ENCODE measurements at regions not wholly inside any gene's neighbourhood (a gene's known extent, or its start where the extent isn't known, plus 50 kb on each side); places are given as distances from the start of the nearest gene placed in this dataset.
"Not testable (repeated sequence)": the region's sequence is repeated elsewhere in the genome, so short reads cannot be mapped to it uniquely, and the experiment has no call there.

- DNase-seq (ENCODE audit: low read depth), result no peak
Observed at GRCh38 chr9:93813221-93814076, 141.7 kb downstream of the BARX1 start.

- DNase-seq (ENCODE audit: low read depth), result no peak
Observed at GRCh38 chr9:93812410-93812668, 142.8 kb downstream of the BARX1 start.

GRCh38 chr9:93810028-93810971 lies 144.9 kb downstream of the BARX1 start:
- DNase-seq (ENCODE audit: low read depth), result no peak

- DNase-seq (ENCODE audit: low read depth), result no peak
Observed at GRCh38 chr9:93809204-93809940, 145.8 kb downstream of the BARX1 start.

DNA sequence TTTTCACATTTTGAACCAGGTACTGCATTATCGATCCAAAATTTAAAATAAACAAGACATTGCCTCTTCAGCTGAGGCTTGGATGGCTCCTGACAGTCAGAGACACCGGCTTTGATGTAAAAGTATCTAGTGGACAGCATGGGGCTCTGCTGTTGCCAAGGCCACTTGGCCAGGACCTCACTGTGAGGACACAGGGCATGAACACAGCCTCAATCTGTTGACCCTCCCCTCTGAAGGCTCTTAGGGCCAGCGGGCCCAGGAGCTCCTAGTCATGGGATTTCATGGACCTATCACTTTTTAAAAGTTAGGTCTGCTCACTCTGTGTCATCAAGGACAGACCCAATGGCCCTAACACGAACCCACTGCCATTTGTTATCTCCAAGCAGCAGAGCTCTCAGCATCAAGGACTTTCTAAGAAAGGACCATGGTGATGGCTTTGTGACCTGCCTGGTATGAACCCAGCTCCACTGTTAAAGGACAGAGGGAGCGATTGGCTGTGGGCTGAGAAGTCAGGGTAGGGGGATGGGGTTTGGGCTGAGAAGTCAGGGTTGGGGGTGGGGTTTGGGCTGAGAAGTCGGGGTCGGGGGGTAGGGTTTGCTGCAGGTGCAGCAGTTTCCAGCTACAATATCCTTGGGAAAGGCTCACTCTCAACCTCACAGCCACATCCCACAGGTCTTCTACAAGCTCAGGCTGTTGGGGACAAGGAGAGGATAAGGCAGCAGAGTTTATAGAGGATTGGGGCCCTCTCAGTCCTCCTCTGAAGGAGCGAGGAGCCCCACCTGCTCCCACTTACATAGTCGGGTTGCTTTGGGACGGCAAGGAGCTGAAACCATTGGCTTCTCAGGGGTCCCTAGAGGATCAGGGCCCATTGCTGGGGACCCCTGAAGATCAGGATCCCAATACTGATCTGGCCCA lies 146.8 kb downstream of the BARX1 start:
- DNase-seq (ENCODE audit: low read depth), result no peak

DNA sequence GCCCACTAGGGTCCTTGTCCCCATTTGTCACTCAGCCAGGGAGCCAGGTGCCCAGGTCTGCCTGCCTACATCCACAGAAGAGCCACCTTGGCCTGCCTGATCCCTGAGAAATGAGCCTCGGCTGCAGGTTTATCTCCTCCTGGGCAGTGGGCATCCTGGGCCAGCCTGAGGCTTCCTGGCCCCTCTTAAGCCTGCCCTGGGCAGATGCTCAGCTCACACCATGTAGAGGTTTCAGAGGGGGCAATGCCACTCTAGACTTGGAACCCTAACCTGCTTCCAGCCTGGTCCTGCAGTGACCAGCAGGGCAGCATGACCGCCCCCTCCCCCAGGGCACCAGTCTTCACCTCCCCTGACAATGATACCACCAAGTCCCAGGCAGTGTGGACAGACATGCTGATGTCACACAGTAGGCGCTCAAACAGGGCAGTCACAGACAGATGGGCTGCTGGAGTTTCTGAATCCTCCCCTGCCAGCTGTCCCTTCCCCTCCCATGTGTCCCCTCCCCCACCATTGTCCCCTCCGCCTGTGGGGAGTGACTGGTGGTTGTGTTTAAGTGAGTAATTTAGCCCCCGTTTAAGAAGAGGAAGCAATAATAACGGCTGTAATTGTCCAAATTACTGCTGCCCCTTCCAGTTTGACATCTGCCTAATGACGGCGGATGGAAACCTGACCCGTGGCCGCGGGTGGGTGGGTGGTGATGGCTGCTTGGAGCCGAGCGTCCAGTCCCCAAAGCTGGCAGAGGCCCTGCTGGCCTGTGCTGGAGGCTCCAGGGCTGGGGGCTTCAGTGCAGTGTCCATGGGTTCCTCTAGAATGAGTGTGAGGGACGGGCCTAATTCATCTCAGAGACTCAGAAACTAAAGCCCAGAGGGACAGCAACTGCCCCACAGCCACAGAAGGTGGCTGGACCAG lies 147.7 kb downstream of the BARX1 start:
- DNase-seq (ENCODE audit: low read depth), result no peak

- DNase-seq (ENCODE audit: low read depth), result no peak
Observed at GRCh38 chr9:93801581-93802284, 153.4 kb downstream of the BARX1 start.

DNA sequence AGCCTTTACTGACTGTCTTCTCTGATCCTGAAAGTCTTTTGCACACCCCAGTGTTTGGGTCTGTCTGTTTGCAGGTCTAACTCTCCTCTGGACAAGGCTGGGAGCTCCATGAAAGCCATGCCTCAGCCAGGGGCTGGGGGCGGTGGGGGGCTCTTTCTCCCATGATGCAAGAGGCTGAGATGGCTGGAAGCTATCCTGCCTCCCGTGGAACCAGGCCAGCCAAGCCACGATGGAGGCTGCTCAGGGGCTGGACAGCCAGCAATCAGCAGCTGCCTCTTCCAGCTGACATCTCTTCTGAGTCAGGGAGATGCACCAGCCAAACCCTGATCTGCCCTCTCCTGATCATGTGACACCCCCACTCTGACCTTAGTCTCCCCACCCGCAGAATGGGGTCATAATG lies 154.0 kb downstream of the BARX1 start:
- no peak for DNase-seq (ENCODE audit: low read depth)

- DNase-seq (ENCODE audit: low read depth), result no peak
Observed at GRCh38 chr9:93792358-93792757, 162.8 kb downstream of the BARX1 start.

DNA sequence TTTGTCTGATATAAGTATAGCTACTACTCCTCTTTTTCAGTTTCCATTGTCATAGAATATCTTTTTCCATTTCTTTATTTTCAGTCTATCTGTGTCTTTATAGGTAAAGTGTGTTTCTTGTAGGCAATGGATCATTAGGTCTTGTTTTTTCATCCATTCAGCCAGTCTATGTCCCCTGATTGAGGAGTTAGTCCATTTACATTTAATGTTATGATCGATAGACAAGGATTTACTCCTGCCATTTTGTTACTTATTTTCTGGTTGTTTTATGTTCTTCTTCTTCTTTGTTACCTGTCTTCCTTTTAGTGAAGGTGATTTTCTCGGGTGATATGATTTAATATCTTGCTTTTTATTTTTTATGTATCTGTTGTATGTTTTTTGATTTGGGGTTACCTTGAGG lies 169.0 kb downstream of the BARX1 start:
- DNase-seq (ENCODE audit: low read depth), result no peak

- no peak for DNase-seq (ENCODE audit: low read depth)
Observed at GRCh38 chr9:93776873-93777272, 178.3 kb downstream of the BARX1 start.

- DNase-seq (ENCODE audit: low read depth), result no peak
Observed at GRCh38 chr9:93776256-93776655, 178.9 kb downstream of the BARX1 start.

DNA sequence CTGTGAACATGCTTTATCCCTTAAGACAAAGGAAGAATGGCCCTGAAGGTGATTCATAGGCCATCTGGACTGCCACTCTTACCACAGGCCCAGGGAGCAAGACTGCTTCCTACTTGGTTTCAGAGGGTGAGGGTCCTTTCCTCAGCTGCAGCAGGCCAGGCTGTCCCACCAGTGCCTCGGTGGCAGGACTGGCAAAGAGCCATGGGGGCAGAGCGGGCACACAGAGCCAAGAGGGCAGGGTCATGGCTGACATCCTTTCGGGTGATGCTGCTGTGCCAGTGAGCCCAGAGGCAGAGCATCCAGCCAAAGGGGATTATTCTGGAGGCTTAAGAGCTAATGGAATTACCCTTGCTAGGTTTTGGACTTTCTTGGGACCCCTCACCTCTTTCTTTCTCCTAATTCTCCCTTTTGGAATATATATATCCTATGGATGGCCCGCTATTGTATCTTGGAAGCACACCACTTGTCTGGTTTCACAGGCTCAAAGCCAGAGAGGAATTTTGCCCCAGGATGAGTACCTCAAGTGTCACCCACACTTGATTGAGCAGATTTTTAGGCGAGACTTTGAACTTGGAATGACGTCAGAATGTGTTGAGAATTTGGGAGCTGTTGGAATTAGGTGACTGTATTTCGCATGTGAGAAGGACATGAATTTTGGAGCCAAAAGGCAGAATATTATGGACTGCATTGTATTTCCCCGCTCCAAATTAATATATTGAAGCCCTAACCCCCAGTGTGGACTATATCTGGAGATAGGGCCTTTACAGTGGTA lies 180.6 kb downstream of the BARX1 start:
- DNase-seq (ENCODE audit: low read depth), result no peak

GRCh38 chr9:93771276-93771675 lies 183.9 kb downstream of the BARX1 start:
- DNase-seq (ENCODE audit: low read depth), result no peak

GRCh38 chr9:93761822-93762221 lies 185.4 kb downstream of the PHF2 start:
- DNase-seq (ENCODE audit: low read depth), result no peak

DNA sequence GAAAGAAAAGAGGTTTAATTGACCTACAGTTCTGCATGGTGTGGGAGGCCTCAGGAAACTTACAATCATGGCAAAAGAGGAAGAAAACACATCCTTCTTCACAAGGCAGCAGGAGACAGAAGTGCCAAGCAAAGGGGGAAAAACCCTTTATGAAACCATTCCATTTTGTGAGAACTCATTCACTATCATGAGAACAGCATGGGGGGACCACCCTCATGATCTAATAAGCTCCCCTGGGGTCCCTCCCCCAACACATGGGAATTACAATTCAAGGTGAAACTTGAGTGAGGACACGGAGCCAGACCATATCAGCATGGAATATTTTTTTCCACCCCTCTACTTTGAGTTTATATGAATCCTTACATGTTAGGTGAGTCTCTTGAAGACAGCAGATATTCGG lies 173.7 kb downstream of the PHF2 start:
- no peak for DNase-seq (ENCODE audit: low read depth)

DNA sequence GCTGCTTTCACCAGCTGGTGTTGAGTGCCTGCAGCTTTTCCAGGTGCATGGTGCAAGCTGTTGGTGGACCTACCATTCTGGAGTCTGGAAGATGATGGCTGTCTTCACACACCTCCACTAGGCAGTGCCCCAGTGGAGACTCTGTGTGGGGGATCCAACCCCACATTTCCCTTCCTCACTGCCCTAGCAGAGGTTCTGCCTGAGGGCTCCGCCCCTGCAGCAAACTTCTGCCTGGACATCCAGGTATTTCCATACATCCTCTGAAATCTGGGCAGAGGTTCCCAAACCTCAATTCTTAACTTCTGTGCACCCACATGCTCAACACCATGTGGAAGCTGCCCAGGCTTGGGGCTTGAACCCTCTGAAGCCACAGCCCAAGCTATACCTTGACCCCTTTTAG lies 172.4 kb downstream of the PHF2 start:
- not testable (repeated sequence) for DNase-seq (ENCODE audit: low read depth)

DNA sequence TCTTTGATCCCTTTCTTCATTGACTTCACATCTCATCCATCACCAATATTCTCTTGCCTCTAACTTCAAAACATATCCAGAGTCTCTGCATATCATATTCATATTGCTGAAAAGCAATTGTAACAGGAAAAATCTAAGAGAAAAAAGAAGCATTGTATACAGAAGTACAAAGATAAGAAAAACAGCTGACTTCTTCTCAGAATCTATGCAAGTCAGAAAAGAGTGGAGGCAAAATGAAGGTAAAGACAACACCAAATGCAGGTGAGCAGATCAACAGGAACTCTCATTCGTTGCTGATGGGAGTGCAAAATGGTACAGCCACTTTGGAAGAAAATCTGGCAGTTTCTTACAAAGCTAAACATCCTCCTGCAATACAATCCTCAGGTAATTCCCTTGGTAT lies 155.6 kb downstream of the PHF2 start:
- no peak for DNase-seq (ENCODE audit: low read depth)

DNA sequence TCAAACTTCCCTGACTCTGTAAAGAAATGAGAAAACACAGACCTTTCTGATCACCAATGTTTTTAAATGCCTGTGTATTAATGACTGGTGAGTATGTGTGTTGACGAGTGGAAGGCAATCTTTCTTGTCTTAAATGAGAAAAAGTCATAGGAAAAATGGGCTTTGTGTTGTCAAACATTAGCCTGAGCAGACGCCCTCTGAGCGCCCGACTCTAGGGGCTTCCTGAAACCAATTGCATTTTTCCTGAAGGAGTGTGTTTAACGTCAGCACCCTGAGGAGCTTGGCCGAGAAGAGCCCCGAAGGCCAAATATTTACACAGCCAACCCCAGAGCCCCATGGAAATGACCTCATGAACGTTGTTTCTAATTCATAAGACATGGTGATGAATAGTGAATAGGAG lies 154.3 kb downstream of the PHF2 start:
- DNase-seq (ENCODE audit: low read depth), result no peak
